IMR-90 (cell line): ENCODE measurements at regions not wholly inside any gene's neighbourhood (a gene's known extent, or its start where the extent isn't known, plus 50 kb on each side); places are given as distances from the start of the nearest gene placed in this dataset.

Experiments
- ATAC-seq: fragments of 200-7000 bp; cut with Tn5 transposase; 2 replicates; pipeline ENCODE4 v1.9.1; 2020; ENCODE audit warnings: low read depth, mild to moderate bottlenecking, moderate library complexity
- BruUV-seq: library from RNA; stranded (reverse); fragments of 400-500 nt; replicated peaks from 2 replicates; lab custom pipeline; 2021; lab: Mats Ljungman, UMichigan
- CTCF ChIA-PET: fragments of 300-600 bp; formaldehyde crosslinking; extraction: SDS; loops from one replicate; lab custom pipeline; 2021; ENCODE audit warnings: antibody characterized with exemption; lab: Yijun Ruan, JAX
- POLR2A ChIA-PET: fragments of 300-600 bp; sonication (Branson Sonifier 250); formaldehyde crosslinking; loops from one replicate; lab custom pipeline; 2022; ENCODE audit warnings: antibody characterized with exemption; ENCODE audit not compliant: unreplicated experiment; lab: Charles Lee
- DNase-seq: peaks from one replicate; pipeline ENCODE4 v3.0.0; 2013
- H2AFZ ChIP-seq: replicated peaks from 2 replicates; pipeline ENCODE3; 2013; ENCODE audit warnings: low read length, mild to moderate bottlenecking; ENCODE audit not compliant: poor library complexity
- H2AK5ac ChIP-seq: 2 replicates; pipeline ENCODE4 v1.6.1; 2013; ENCODE audit warnings: low read depth, low read length, inconsistent platforms
- H2AK9ac ChIP-seq: replicated peaks from 2 replicates; pipeline ENCODE3; 2013; ENCODE audit warnings: mild to moderate bottlenecking, low read depth, low read length, moderate library complexity; ENCODE audit not compliant: poor library complexity
- H2BK120ac ChIP-seq: 2 replicates; pipeline ENCODE4 v1.6.1; 2013; ENCODE audit warnings: low read depth, low read length, inconsistent platforms
- H2BK15ac ChIP-seq: 3 replicates; pipeline ENCODE4 v1.6.1; 2013; ENCODE audit warnings: low read depth, low read length, inconsistent platforms
- H2BK20ac ChIP-seq: 2 replicates; pipeline ENCODE4 v1.6.1; 2013; ENCODE audit warnings: low read depth, mild to moderate bottlenecking, inconsistent platforms, low read length, moderate library complexity
- H2BK5ac ChIP-seq: 2 replicates; pipeline ENCODE4 v1.6.1; 2013; ENCODE audit warnings: mild to moderate bottlenecking, low read depth, low read length, inconsistent platforms; ENCODE audit not compliant: poor library complexity, severe bottlenecking
- H3K14ac ChIP-seq: replicated peaks from 2 replicates; pipeline ENCODE4 v1.6.1; 2013; ENCODE audit warnings: low read depth, low read length, inconsistent platforms
- H3K18ac ChIP-seq: 2 replicates; pipeline ENCODE4 v1.6.1; 2013; ENCODE audit warnings: low read depth, low read length, control low read depth
- H3K23ac ChIP-seq: 2 replicates; pipeline ENCODE4 v1.6.1; 2013; ENCODE audit warnings: low read depth, low read length, inconsistent platforms
- H3K27ac ChIP-seq: 2 replicates; pipeline ENCODE4 v1.5.1; 2013; ENCODE audit warnings: mild to moderate bottlenecking, control low read depth, low read length; ENCODE audit not compliant: insufficient read depth
- H3K27me3 ChIP-seq: 2 replicates; pipeline ENCODE4 v1.6.1; 2013; ENCODE audit warnings: low read length; ENCODE audit not compliant: control insufficient read depth, insufficient read depth
- H3K36me3 ChIP-seq: 2 replicates; pipeline ENCODE4 v1.6.1; 2013; ENCODE audit warnings: low read length, mixed read lengths; ENCODE audit not compliant: control insufficient read depth, insufficient read depth
- H3K4ac ChIP-seq: 2 replicates; pipeline ENCODE4 v1.6.1; 2013; ENCODE audit warnings: low read depth, low read length, inconsistent platforms
- H3K4me1 ChIP-seq: 2 replicates; pipeline ENCODE4 v1.6.1; 2013; ENCODE audit warnings: low read length, mixed read lengths; ENCODE audit not compliant: control insufficient read depth, insufficient read depth
- H3K4me2 ChIP-seq: 2 replicates; pipeline ENCODE4 v1.6.1; 2013; ENCODE audit warnings: low read depth, mild to moderate bottlenecking, control low read depth, low read length, moderate library complexity
- H3K4me3 ChIP-seq: 2 replicates; pipeline ENCODE4 v1.5.1; 2013; ENCODE audit warnings: low read depth, mild to moderate bottlenecking, control low read depth, low read length, moderate library complexity; ENCODE audit not compliant: insufficient read depth
- H3K56ac ChIP-seq: 2 replicates; pipeline ENCODE4 v1.6.1; 2013; ENCODE audit warnings: low read length, inconsistent platforms; ENCODE audit not compliant: insufficient read depth; ENCODE audit errors: extremely low read depth
- H3K79me1 ChIP-seq, 2 experiments: 2 replicates each; pipeline ENCODE4 v1.6.1; 2013; ENCODE audit warnings: low read length in 2 of 2, inconsistent platforms in 1 of 2, low read depth in 1 of 2
- H3K9ac ChIP-seq: 2 replicates; pipeline ENCODE4 v1.6.1; 2013; ENCODE audit warnings: low read depth, low read length, control low read depth
- H3K9me1 ChIP-seq: 2 replicates; pipeline ENCODE4 v1.6.1; 2013; ENCODE audit warnings: low read length, inconsistent platforms; ENCODE audit not compliant: insufficient read depth
- H3K9me3 ChIP-seq: 2 replicates; pipeline ENCODE4 v1.6.1; 2013; ENCODE audit warnings: low read length; ENCODE audit not compliant: control insufficient read depth, insufficient read depth
- H4K20me1 ChIP-seq: 2 replicates; pipeline ENCODE4 v1.6.1; 2013; ENCODE audit warnings: low read length, inconsistent platforms; ENCODE audit not compliant: insufficient read depth
- H4K5ac ChIP-seq: 2 replicates; pipeline ENCODE4 v1.6.1; 2013; ENCODE audit warnings: mild to moderate bottlenecking, low read depth, low read length, control low read depth
- H4K8ac ChIP-seq, 2 experiments: 2 replicates each; pipeline ENCODE4 v1.6.1; 2013; ENCODE audit warnings: low read depth in 2 of 2, low read length in 2 of 2, control low read depth in 1 of 2, inconsistent platforms in 1 of 2
- H4K91ac ChIP-seq: 2 replicates; pipeline ENCODE4 v1.6.1; 2013; ENCODE audit warnings: low read depth, low read length, inconsistent platforms; ENCODE audit not compliant: insufficient read depth
- BHLHE40 ChIP-seq: fragments of 150-350 bp; IDR thresholded peaks from 2 replicates; pipeline ENCODE4 v1.6.1; 2016; ENCODE audit warnings: mild to moderate bottlenecking, low read depth, low read length
- CEBPB ChIP-seq: IDR thresholded peaks from 2 replicates; pipeline ENCODE4 v1.6.1; 2012; ENCODE audit warnings: low read depth, low read length, improper control_type of control experiment
- CHD1 ChIP-seq: IDR thresholded peaks from 2 replicates; pipeline ENCODE4 v1.6.1; 2012; ENCODE audit warnings: low read depth, low read length, improper control_type of control experiment
- FOS ChIP-seq: fragments of 150-350 bp; IDR thresholded peaks from 2 replicates; pipeline ENCODE4 v1.6.1; 2016; ENCODE audit warnings: low read depth, low read length
- MAFK ChIP-seq: IDR thresholded peaks from 2 replicates; pipeline ENCODE4 v1.6.1; 2012; ENCODE audit warnings: low read depth, low read length, improper control_type of control experiment
- MAZ ChIP-seq: IDR thresholded peaks from 2 replicates; pipeline ENCODE4 v1.6.1; 2012; ENCODE audit warnings: low read depth, mild to moderate bottlenecking, low read length, improper control_type of control experiment, moderate library complexity, borderline replicate concordance
- MXI1 ChIP-seq: IDR thresholded peaks from 2 replicates; pipeline ENCODE4 v1.6.1; 2012; ENCODE audit warnings: low read depth, mild to moderate bottlenecking, low read length, moderate library complexity, borderline replicate concordance
- NFE2L2 ChIP-seq: fragments of 150-350 bp; IDR thresholded peaks from 2 replicates; pipeline ENCODE4 v1.6.1; 2016; ENCODE audit warnings: low read depth, mild to moderate bottlenecking, low read length
- POLR2A ChIP-seq: IDR thresholded peaks from 2 replicates; pipeline ENCODE4 v1.6.1; 2012; ENCODE audit warnings: mild to moderate bottlenecking, low read depth, low read length
- RAD21 ChIP-seq: IDR thresholded peaks from 2 replicates; pipeline ENCODE4 v1.6.1; 2012; ENCODE audit warnings: low read length, improper control_type of control experiment
- RCOR1 ChIP-seq: IDR thresholded peaks from 2 replicates; pipeline ENCODE4 v1.6.1; 2012; ENCODE audit warnings: mild to moderate bottlenecking, low read length, improper control_type of control experiment; ENCODE audit not compliant: insufficient replicate concordance
- RFX5 ChIP-seq: IDR thresholded peaks from 2 replicates; pipeline ENCODE4 v1.8.0; 2012; ENCODE audit warnings: low read depth, mild to moderate bottlenecking, low read length, moderate library complexity
- SMC3 ChIP-seq: fragments of 150-350 bp; IDR thresholded peaks from 2 replicates; pipeline ENCODE4 v1.6.1; 2016; ENCODE audit warnings: low read depth, mild to moderate bottlenecking, antibody characterized with exemption, low read length, moderate library complexity
- USF2 ChIP-seq: fragments of 150-350 bp; IDR thresholded peaks from 2 replicates; pipeline ENCODE4 v1.6.1; 2017; ENCODE audit warnings: mild to moderate bottlenecking, antibody characterized with exemption, low read length, low read depth
- WGBS, 2 experiments: methylation state at CpG; one replicate each; pipeline versions ENCODE4 v1.1.5 to v1.1.7; 2013; ENCODE audit warnings: missing lambda C conversion rate in 2 of 2; ENCODE audit not compliant: insufficient read length in 1 of 2; ENCODE audit errors: extremely low coverage in 2 of 2; 5-methylcytosine and 5-hydroxymethylcytosine counted together
- dilution Hi-C: fragments of 300-500 bp; cut with HindIII; formaldehyde crosslinking; loops from one replicate; pipeline ENCODE4 v1.14.3; 2018; ENCODE audit warnings: low sequenced_read_pairs; ENCODE audit not compliant: unreplicated experiment
- in situ Hi-C: fragments of 300-500 bp; cut with MboI; formaldehyde crosslinking; loops from 3 replicates; pipeline ENCODE4 v1.14.3; 2019; ENCODE audit warnings: low sequenced_read_pairs, inconsistent platforms, mixed read lengths
- intact Hi-C: fragments of 100-400 bp; cut with micrococcal nuclease; formaldehyde crosslinking; loops from 2 replicates; pipeline ENCODE4 v1.10.0; 2022
- TF ChIP-seq, protein P1 (sequence below): fragments of 150-350 bp; IDR thresholded peaks from 2 replicates; pipeline ENCODE4 v1.6.1; 2016; ENCODE audit warnings: low read depth, mild to moderate bottlenecking, low read length, moderate library complexity, borderline replicate concordance
- TF ChIP-seq, protein P2 (sequence below): conservative IDR thresholded peaks from 2 replicates; pipeline ENCODE4 v1.5.1; 2012; ENCODE audit warnings: mild to moderate bottlenecking, low read depth, low read length, improper control_type of control experiment

DNA sequence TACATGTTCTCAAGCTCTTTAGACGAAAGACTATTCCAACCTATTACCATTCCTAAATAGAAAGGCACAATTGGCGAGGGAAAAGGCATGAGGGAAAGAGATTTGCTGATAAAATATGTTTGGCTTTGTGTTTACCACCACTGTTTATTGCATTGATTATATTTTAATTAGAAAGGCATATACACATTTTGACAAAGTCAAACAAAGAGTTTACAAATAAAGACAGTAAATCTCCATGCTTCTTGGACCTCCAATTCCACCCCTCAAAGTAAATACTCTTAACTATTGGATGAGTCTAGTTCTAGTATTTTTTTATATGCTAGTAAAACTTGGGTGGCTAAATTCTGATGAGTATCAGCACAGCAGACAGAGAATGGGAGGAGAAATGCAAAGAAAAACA lies 521.4 kb downstream of the FBXO15 start:
- 0 out of 2 replicates have a peak, but pooled peaks cover 2% of the 10 kb centered on the region for H3K4me1 ChIP-seq
- intact Hi-C loops, result no loop called here
- no CpG with 5 or more reads among the region's 2 CpGs for WGBS, 2 experiments
- in situ Hi-C loops, result no loop called here
- no peak overlapping the region for H3K9ac ChIP-seq
- peak overlapping the region; percentile 17; the same call in 1 of the 2 replicates for H3K4ac ChIP-seq
- H2AFZ ChIP-seq, result no peak overlapping the region
- H3K9me3 ChIP-seq, result no peaks in the 10 kb centered on the region
- ATAC-seq, result no peak
- H2BK20ac ChIP-seq, result no peak overlapping the region
- H4K20me1 ChIP-seq, result no peaks in the 10 kb centered on the region
- no TSS peak for BruUV-seq
- no peak overlapping the region for H4K8ac ChIP-seq
- H4K5ac ChIP-seq, result no peak overlapping the region
- H2BK15ac ChIP-seq, result no peak overlapping the region
- POLR2A ChIA-PET, result no interaction called here
- no peak overlapping the region for H3K23ac ChIP-seq
- CTCF ChIA-PET, result no interaction called here
- DNase-seq, result no peak
- no peak overlapping the region for H3K18ac ChIP-seq
- H3K4me2 ChIP-seq, result no peak overlapping the region
- no peaks in the 10 kb centered on the region for H3K36me3 ChIP-seq
- no peak overlapping the region for H3K56ac ChIP-seq
- no peak overlapping the region for H2BK120ac ChIP-seq
- no peaks in the 10 kb centered on the region for H3K9me1 ChIP-seq
- peaks cover 0 to 7% of the 10 kb centered on the region in 2 experiments; a peak in 3 of 4 replicates for H3K79me1 ChIP-seq
- no peaks in the 10 kb centered on the region for H3K27me3 ChIP-seq
- dilution Hi-C loops, result no loop called here
- TF ChIP-seq USF2 (no peak), MXI1 (no peak), MAZ (no peak), CHD1 (no peak), NFE2L2 (no peak), FOS (no peak), SMC3 (no peak), BHLHE40 (no peak), RFX5 (no peak), RCOR1 (no peak), RAD21 (no peak), MAFK (no peak), POLR2A (no peak), CEBPB (no peak)
- TF ChIP-seq, protein P1, sequence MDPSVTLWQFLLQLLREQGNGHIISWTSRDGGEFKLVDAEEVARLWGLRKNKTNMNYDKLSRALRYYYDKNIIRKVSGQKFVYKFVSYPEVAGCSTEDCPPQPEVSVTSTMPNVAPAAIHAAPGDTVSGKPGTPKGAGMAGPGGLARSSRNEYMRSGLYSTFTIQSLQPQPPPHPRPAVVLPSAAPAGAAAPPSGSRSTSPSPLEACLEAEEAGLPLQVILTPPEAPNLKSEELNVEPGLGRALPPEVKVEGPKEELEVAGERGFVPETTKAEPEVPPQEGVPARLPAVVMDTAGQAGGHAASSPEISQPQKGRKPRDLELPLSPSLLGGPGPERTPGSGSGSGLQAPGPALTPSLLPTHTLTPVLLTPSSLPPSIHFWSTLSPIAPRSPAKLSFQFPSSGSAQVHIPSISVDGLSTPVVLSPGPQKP, result no peak
- TF ChIP-seq, protein P2, sequence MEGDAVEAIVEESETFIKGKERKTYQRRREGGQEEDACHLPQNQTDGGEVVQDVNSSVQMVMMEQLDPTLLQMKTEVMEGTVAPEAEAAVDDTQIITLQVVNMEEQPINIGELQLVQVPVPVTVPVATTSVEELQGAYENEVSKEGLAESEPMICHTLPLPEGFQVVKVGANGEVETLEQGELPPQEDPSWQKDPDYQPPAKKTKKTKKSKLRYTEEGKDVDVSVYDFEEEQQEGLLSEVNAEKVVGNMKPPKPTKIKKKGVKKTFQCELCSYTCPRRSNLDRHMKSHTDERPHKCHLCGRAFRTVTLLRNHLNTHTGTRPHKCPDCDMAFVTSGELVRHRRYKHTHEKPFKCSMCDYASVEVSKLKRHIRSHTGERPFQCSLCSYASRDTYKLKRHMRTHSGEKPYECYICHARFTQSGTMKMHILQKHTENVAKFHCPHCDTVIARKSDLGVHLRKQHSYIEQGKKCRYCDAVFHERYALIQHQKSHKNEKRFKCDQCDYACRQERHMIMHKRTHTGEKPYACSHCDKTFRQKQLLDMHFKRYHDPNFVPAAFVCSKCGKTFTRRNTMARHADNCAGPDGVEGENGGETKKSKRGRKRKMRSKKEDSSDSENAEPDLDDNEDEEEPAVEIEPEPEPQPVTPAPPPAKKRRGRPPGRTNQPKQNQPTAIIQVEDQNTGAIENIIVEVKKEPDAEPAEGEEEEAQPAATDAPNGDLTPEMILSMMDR, result no peak
- no peak overlapping the region for H2AK9ac ChIP-seq
- H2BK5ac ChIP-seq, result no peak overlapping the region
- no peak overlapping the region for H3K4me3 ChIP-seq
- H3K14ac ChIP-seq, result no peak overlapping the region
- no peak overlapping the region for H4K91ac ChIP-seq
- H3K27ac ChIP-seq, result no peak overlapping the region
- no peak overlapping the region for H2AK5ac ChIP-seq
